ENCODE measurements at regions not wholly inside any gene's neighbourhood (a gene's known extent, or its start where the extent isn't known, plus 50 kb on each side); places are given as distances from the start of the nearest gene placed in this dataset.
"Not testable (repeated sequence)": the region's sequence is repeated elsewhere in the genome, so short reads cannot be mapped to it uniquely, and the experiment has no call there.

- not testable (repeated sequence) for H3K9me3 ChIP-seq (ENCODE audit: low read length); H3K36me3 ChIP-seq (ENCODE audit: insufficient read depth, low read length); H2AFZ ChIP-seq (ENCODE audit: low read depth, low read length); H3K27me3 ChIP-seq (ENCODE audit: insufficient read depth, low read length); H3K4me1 ChIP-seq (ENCODE audit: insufficient read depth, low read length); H3K4me3 ChIP-seq (ENCODE audit: low read length)
Measured at GRCh38 chr3:18205701-18206100, 219.4 kb downstream of the SATB1 start.

GRCh38 chr3:18201315-18201714 is 223.8 kb downstream of the SATB1 start:
- H3K36me3 ChIP-seq (ENCODE audit: insufficient read depth, low read length): no peaks in the 10 kb centered on the region
- H3K4me3 ChIP-seq (ENCODE audit: low read length): no peak overlapping the region
- no peaks in the 10 kb centered on the region for H3K4me1 ChIP-seq (ENCODE audit: insufficient read depth, low read length)

GRCh38 chr3:18199757-18200156 is 225.4 kb downstream of the SATB1 start:
- H3K9me3 ChIP-seq (ENCODE audit: low read length): no peaks in the 10 kb centered on the region
- H3K4me3 ChIP-seq (ENCODE audit: low read length): no peak overlapping the region
- no peaks in the 10 kb centered on the region for H3K27me3 ChIP-seq (ENCODE audit: insufficient read depth, low read length)
- H2AFZ ChIP-seq (ENCODE audit: low read depth, low read length): no peak overlapping the region
- no peaks in the 10 kb centered on the region for H3K4me1 ChIP-seq (ENCODE audit: insufficient read depth, low read length)
- no peaks in the 10 kb centered on the region for H3K36me3 ChIP-seq (ENCODE audit: insufficient read depth, low read length)

More at GRCh38 chr3:18201315-18201714, 223.8 kb downstream of the SATB1 start:
- Histone ChIP-seq H3K9me3 (ENCODE audit: low read length) (no peaks in the 10 kb centered on the region), H2AFZ (ENCODE audit: low read depth, low read length) (no peak overlapping the region), H3K27me3 (ENCODE audit: insufficient read depth, low read length) (no peaks in the 10 kb centered on the region)

- Histone ChIP-seq H3K36me3 (ENCODE audit: insufficient read depth, low read length) (no peaks in the 10 kb centered on the region), H3K4me3 (ENCODE audit: low read length) (no peak overlapping the region), H2AFZ (ENCODE audit: low read depth, low read length) (no peak overlapping the region), H3K9me3 (ENCODE audit: low read length) (no peaks in the 10 kb centered on the region), H3K27me3 (ENCODE audit: insufficient read depth, low read length) (no peaks in the 10 kb centered on the region), H3K4me1 (ENCODE audit: insufficient read depth, low read length) (no peaks in the 10 kb centered on the region)
Measured at GRCh38 chr3:18195836-18196235, 229.3 kb downstream of the SATB1 start.

- peaks cover 11% of the 10 kb centered on the region for H3K4me1 ChIP-seq (ENCODE audit: insufficient read depth, low read length)
- H3K9me3 ChIP-seq (ENCODE audit: low read length): no peaks in the 10 kb centered on the region
- no peaks in the 10 kb centered on the region for H3K36me3 ChIP-seq (ENCODE audit: insufficient read depth, low read length)
- H3K27me3 ChIP-seq (ENCODE audit: insufficient read depth, low read length): no peaks in the 10 kb centered on the region
- H3K4me3 ChIP-seq (ENCODE audit: low read length): no peak overlapping the region
- H2AFZ ChIP-seq (ENCODE audit: low read depth, low read length): no peak overlapping the region
Measured at GRCh38 chr3:18194431-18194830, 230.7 kb downstream of the SATB1 start.

- Histone ChIP-seq H3K4me1 (ENCODE audit: insufficient read depth, low read length) (peaks cover 16% of the 10 kb centered on the region), H3K36me3 (ENCODE audit: insufficient read depth, low read length) (no peaks in the 10 kb centered on the region), H3K9me3 (ENCODE audit: low read length) (no peaks in the 10 kb centered on the region), H2AFZ (ENCODE audit: low read depth, low read length) (no peak overlapping the region), H3K4me3 (ENCODE audit: low read length) (no peak overlapping the region), H3K27me3 (ENCODE audit: insufficient read depth, low read length) (no peaks in the 10 kb centered on the region)
Measured at GRCh38 chr3:18190646-18191045, 234.5 kb downstream of the SATB1 start.

GRCh38 chr3:18189282-18190050 is 235.7 kb downstream of the SATB1 start:
- Histone ChIP-seq H3K4me1 (ENCODE audit: insufficient read depth, low read length) (peaks cover 16% of the 10 kb centered on the region), H3K9me3 (ENCODE audit: low read length) (no peaks in the 10 kb centered on the region), H2AFZ (ENCODE audit: low read depth, low read length) (no peak overlapping the region), H3K27me3 (ENCODE audit: insufficient read depth, low read length) (no peaks in the 10 kb centered on the region), H3K4me3 (ENCODE audit: low read length) (no peak overlapping the region), H3K36me3 (ENCODE audit: insufficient read depth, low read length) (no peaks in the 10 kb centered on the region)

- Histone ChIP-seq H3K36me3 (ENCODE audit: insufficient read depth, low read length) (no peaks in the 10 kb centered on the region), H3K9me3 (ENCODE audit: low read length) (no peaks in the 10 kb centered on the region), H2AFZ (ENCODE audit: low read depth, low read length) (no peak overlapping the region), H3K27me3 (ENCODE audit: insufficient read depth, low read length) (no peaks in the 10 kb centered on the region), H3K4me3 (ENCODE audit: low read length) (no peak overlapping the region), H3K4me1 (ENCODE audit: insufficient read depth, low read length) (peaks cover 16% of the 10 kb centered on the region)
Measured at GRCh38 chr3:18188491-18188890, 236.6 kb downstream of the SATB1 start.

GRCh38 chr3:18185624-18186023 is 239.5 kb downstream of the SATB1 start:
- Histone ChIP-seq H3K36me3 (ENCODE audit: insufficient read depth, low read length) (no peaks in the 10 kb centered on the region), H3K4me1 (ENCODE audit: insufficient read depth, low read length) (peaks cover 16% of the 10 kb centered on the region), H3K4me3 (ENCODE audit: low read length) (no peak overlapping the region), H3K27me3 (ENCODE audit: insufficient read depth, low read length) (no peaks in the 10 kb centered on the region), H2AFZ (ENCODE audit: low read depth, low read length) (no peak overlapping the region), H3K9me3 (ENCODE audit: low read length) (no peaks in the 10 kb centered on the region)

GRCh38 chr3:18182923-18183322 is 242.2 kb downstream of the SATB1 start:
- not testable (repeated sequence) for H3K4me3 ChIP-seq (ENCODE audit: low read length); H3K36me3 ChIP-seq (ENCODE audit: insufficient read depth, low read length); H2AFZ ChIP-seq (ENCODE audit: low read depth, low read length); H3K9me3 ChIP-seq (ENCODE audit: low read length); H3K27me3 ChIP-seq (ENCODE audit: insufficient read depth, low read length); H3K4me1 ChIP-seq (ENCODE audit: insufficient read depth, low read length)

- Histone ChIP-seq H3K27me3 (ENCODE audit: insufficient read depth, low read length) (no peaks in the 10 kb centered on the region), H3K9me3 (ENCODE audit: low read length) (no peaks in the 10 kb centered on the region), H3K4me3 (ENCODE audit: low read length) (no peak overlapping the region), H2AFZ (ENCODE audit: low read depth, low read length) (no peak overlapping the region), H3K36me3 (ENCODE audit: insufficient read depth, low read length) (no peaks in the 10 kb centered on the region), H3K4me1 (ENCODE audit: insufficient read depth, low read length) (no peaks in the 10 kb centered on the region)
Measured at GRCh38 chr3:18179521-18179920, 245.6 kb downstream of the SATB1 start.

GRCh38 chr3:18177271-18177670 is 247.9 kb downstream of the SATB1 start:
- H3K27me3 ChIP-seq (ENCODE audit: insufficient read depth, low read length): no peaks in the 10 kb centered on the region
- H3K36me3 ChIP-seq (ENCODE audit: insufficient read depth, low read length): no peaks in the 10 kb centered on the region
- no peaks in the 10 kb centered on the region for H3K9me3 ChIP-seq (ENCODE audit: low read length)
- no peaks in the 10 kb centered on the region for H3K4me1 ChIP-seq (ENCODE audit: insufficient read depth, low read length)
- no peak overlapping the region for H3K4me3 ChIP-seq (ENCODE audit: low read length)
- H2AFZ ChIP-seq (ENCODE audit: low read depth, low read length): no peak overlapping the region

GRCh38 chr3:18173891-18174290 is 251.2 kb downstream of the SATB1 start:
- H3K4me1 ChIP-seq (ENCODE audit: insufficient read depth, low read length); H2AFZ ChIP-seq (ENCODE audit: low read depth, low read length); H3K9me3 ChIP-seq (ENCODE audit: low read length); H3K36me3 ChIP-seq (ENCODE audit: insufficient read depth, low read length); H3K4me3 ChIP-seq (ENCODE audit: low read length); H3K27me3 ChIP-seq (ENCODE audit: insufficient read depth, low read length): not testable (repeated sequence)

- Histone ChIP-seq H3K27me3 (ENCODE audit: insufficient read depth, low read length) (no peaks in the 10 kb centered on the region), H3K4me3 (ENCODE audit: low read length) (no peak overlapping the region), H3K4me1 (ENCODE audit: insufficient read depth, low read length) (no peaks in the 10 kb centered on the region), H3K9me3 (ENCODE audit: low read length) (no peaks in the 10 kb centered on the region), H2AFZ (ENCODE audit: low read depth, low read length) (no peak overlapping the region), H3K36me3 (ENCODE audit: insufficient read depth, low read length) (no peaks in the 10 kb centered on the region)
Measured at GRCh38 chr3:18159681-18160080, 265.5 kb downstream of the SATB1 start.
